Calu3 (cell line): ENCODE measurements at regions not wholly inside any gene's neighbourhood (a gene's known extent, or its start where the extent isn't known, plus 50 kb on each side); places are given as distances from the start of the nearest gene placed in this dataset.
A peak's percentile ranks its signal among the peaks of the same experiment; 100 is the strongest.
"Not testable (repeated sequence)": the region's sequence is repeated elsewhere in the genome, so short reads cannot be mapped to it uniquely, and the experiment has no call there.

Source experiments
- BruUV-seq: library from RNA; stranded (reverse); fragments of 400-500 nt; replicated peaks from 2 replicates; lab custom pipeline; 2021; lab: Mats Ljungman, UMichigan
- CTCF ChIA-PET: fragments of 300-600 bp; sonication (Branson Sonifier 250); formaldehyde crosslinking; loops from one replicate; lab custom pipeline; 2022; ENCODE audit warnings: antibody characterized with exemption; lab: Charles Lee
- DNase-seq: peaks from one replicate; pipeline ENCODE4 v3.0.0; 2022
- H3K27ac Mint-ChIP-seq: one replicate; pipeline ENCODE4 v1.8.0; 2022; ENCODE audit warnings: mixed read lengths; ENCODE audit not compliant: unreplicated experiment
- H3K27me3 Mint-ChIP-seq: one replicate; pipeline ENCODE4 v1.8.0; 2022; ENCODE audit warnings: mixed read lengths; ENCODE audit not compliant: unreplicated experiment
- H3K36me3 Mint-ChIP-seq: one replicate; pipeline ENCODE4 v1.8.0; 2022; ENCODE audit warnings: mild to moderate bottlenecking, moderate library complexity, mixed read lengths; ENCODE audit not compliant: insufficient read depth, unreplicated experiment
- H3K4me1 Mint-ChIP-seq: one replicate; pipeline ENCODE4 v1.8.0; 2022; ENCODE audit warnings: mild to moderate bottlenecking, low read depth, mixed read lengths; ENCODE audit not compliant: unreplicated experiment
- H3K4me3 Mint-ChIP-seq: one replicate; pipeline ENCODE4 v1.8.0; 2022; ENCODE audit warnings: mild to moderate bottlenecking, low read depth, moderate library complexity, mixed read lengths; ENCODE audit not compliant: unreplicated experiment
- H3K9me3 Mint-ChIP-seq: one replicate; pipeline ENCODE4 v1.8.0; 2022; ENCODE audit warnings: low read depth, mixed read lengths; ENCODE audit not compliant: unreplicated experiment
- intact Hi-C: fragments of 100-400 bp; cut with micrococcal nuclease; formaldehyde crosslinking; loops from one replicate; pipeline ENCODE4 v1.10.0; 2022; ENCODE audit not compliant: unreplicated experiment
- TF ChIP-seq, protein P1 (sequence below): fragments of 200-600 bp; IDR thresholded peaks from one replicate; pipeline ENCODE4 v1.8.0; 2022; ENCODE audit warnings: antibody characterized with exemption; ENCODE audit not compliant: unreplicated experiment

DNA sequence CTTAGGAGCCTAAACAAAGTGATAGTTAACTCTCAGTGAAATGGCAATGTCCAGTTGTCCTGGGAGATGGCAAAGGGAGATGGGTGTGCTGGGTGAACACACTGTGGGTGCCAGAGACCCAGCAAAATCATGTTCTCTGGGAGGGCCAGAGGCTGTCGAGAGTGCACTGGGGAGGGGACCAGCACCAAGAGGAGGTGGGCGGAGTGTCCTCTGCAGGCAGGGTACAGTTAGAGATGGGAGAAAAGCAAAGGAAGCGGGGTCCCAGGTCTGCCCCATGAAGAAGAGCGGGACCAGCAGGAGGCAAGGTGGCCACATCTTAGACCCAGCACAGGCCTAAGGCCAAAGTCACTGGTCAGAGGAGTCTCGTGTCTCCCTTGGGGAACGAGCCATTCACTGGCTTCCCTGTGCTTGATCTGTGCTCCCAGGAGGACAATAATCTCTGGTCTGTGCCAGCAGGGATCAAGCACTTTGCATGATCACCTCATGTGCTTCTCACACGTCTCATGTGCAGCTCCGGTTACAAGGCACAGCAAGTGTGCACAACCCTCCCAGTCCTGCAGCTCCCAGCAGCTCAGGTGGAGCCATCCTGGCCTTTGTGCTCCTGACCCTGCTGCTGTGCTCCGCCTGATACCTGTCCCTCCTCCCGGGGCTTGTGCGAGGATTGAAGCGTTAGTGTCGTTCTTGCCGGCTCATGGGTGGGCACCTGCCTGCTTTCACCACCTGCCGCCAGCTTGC is 100.9 kb downstream of the FAM53A start:
- no TSS peak for BruUV-seq
- no peak for DNase-seq
- TF ChIP-seq, protein P1, sequence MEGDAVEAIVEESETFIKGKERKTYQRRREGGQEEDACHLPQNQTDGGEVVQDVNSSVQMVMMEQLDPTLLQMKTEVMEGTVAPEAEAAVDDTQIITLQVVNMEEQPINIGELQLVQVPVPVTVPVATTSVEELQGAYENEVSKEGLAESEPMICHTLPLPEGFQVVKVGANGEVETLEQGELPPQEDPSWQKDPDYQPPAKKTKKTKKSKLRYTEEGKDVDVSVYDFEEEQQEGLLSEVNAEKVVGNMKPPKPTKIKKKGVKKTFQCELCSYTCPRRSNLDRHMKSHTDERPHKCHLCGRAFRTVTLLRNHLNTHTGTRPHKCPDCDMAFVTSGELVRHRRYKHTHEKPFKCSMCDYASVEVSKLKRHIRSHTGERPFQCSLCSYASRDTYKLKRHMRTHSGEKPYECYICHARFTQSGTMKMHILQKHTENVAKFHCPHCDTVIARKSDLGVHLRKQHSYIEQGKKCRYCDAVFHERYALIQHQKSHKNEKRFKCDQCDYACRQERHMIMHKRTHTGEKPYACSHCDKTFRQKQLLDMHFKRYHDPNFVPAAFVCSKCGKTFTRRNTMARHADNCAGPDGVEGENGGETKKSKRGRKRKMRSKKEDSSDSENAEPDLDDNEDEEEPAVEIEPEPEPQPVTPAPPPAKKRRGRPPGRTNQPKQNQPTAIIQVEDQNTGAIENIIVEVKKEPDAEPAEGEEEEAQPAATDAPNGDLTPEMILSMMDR = no peak
- CTCF ChIA-PET = no interaction called here
- peaks cover 3% of the 10 kb centered on the region for H3K36me3 Mint-ChIP-seq
- H3K27ac Mint-ChIP-seq = no peak overlapping the region
- H3K4me3 Mint-ChIP-seq = no peak overlapping the region
- peaks cover 45% of the 10 kb centered on the region for H3K27me3 Mint-ChIP-seq
- H3K9me3 Mint-ChIP-seq = no peaks in the 10 kb centered on the region
- H3K4me1 Mint-ChIP-seq = no peaks in the 10 kb centered on the region
- intact Hi-C loops = no loop called here

DNA sequence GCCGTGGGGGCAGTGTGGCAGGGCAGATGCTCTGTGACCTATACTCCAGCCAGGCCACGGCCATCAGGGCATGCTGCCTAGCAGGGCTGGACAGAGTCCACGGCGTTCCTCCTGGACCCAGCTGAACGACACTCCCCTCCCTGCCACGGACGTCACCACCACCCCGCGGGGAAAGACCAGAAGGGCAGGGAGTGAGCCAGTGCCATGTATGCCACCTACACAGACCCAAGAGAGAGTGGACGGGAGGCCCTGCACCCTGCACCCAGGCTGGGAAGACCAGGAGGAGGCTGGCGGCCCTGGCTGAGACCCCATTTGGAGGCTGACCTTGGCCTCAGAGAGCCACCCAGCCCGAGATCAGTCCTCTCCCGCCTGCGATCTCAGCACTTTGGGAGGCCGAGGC is 101.9 kb downstream of the FAM53A start:
- CTCF ChIA-PET = no interaction called here
- TF ChIP-seq, protein P1 = no peak
- Mint-ChIP-seq H3K4me1 (no peaks in the 10 kb centered on the region), H3K4me3 (no peak overlapping the region), H3K27ac (no peak overlapping the region), H3K27me3 (peaks cover 41% of the 10 kb centered on the region), H3K36me3 (peaks cover 3% of the 10 kb centered on the region), H3K9me3 (no peaks in the 10 kb centered on the region)
- intact Hi-C loops = no loop called here
- no peak for DNase-seq
- no TSS peak for BruUV-seq

DNA sequence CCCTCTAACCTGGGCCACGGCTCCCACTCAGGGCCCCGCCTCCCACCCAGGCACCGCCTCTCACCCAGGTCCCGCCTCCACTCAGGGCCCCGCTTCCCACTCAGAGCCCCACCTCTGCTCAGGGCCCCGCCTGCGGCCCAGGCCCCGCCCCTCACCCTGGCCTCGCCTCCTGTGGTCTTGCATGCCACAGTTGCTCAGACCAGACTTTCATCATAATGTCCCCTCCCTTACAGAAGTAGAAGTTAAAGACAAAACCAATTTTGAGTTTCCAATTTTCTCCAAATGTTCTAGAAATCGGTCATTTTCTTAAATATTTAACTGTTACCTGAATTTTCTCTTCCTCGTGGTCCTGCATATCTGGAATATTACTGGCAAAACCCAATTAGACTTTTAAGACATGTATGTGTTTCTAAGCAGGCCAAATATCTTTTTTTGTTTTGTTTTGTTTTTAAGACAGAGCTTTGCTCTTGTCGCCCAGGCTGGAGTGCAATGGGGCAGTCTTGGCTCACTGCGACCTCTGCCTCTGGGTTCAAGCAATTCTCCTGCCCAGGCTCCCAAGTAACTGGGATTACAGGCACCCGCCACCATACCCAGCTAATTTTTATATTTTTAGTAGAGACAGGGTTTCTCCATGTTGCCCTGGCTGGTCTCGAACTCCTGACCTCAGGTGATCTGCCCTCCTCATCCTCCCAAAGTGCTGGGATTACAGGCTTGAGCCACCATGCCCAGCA is 102.8 kb downstream of the FAM53A start:
- H3K9me3 Mint-ChIP-seq, BruUV-seq, H3K27ac Mint-ChIP-seq, H3K4me1 Mint-ChIP-seq, H3K36me3 Mint-ChIP-seq, intact Hi-C loops, H3K4me3 Mint-ChIP-seq: not testable (repeated sequence)
- H3K27me3 Mint-ChIP-seq = peaks cover 40% of the 10 kb centered on the region
- peak; percentile 78 for DNase-seq
- CTCF ChIA-PET = interaction anchor here (0.7 kb wide), 1 partner anchor 52 kb away, joined by 3 read pairs; no protein-coding TSS in a partner anchor

DNA sequence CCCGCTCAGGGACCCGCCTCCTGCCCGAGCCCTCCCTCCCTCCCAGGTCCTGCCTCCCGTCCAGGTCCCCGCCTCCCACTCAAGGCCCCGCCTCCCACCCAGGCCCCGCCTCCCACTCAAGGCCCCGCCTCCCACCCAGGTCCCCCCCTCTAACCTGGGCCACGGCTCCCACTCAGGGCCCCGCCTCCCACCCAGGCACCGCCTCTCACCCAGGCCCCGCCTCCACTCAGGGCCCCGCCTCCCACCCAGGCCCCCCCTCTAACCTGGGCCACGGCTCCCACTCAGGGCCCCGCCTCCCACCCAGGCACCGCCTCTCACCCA is 103.5 kb downstream of the FAM53A start:
- CTCF ChIA-PET, H3K4me3 Mint-ChIP-seq, BruUV-seq, DNase-seq, H3K27ac Mint-ChIP-seq, intact Hi-C loops, H3K4me1 Mint-ChIP-seq, H3K9me3 Mint-ChIP-seq, H3K36me3 Mint-ChIP-seq: not testable (repeated sequence)
- H3K27me3 Mint-ChIP-seq = peaks cover 47% of the 10 kb centered on the region

DNA sequence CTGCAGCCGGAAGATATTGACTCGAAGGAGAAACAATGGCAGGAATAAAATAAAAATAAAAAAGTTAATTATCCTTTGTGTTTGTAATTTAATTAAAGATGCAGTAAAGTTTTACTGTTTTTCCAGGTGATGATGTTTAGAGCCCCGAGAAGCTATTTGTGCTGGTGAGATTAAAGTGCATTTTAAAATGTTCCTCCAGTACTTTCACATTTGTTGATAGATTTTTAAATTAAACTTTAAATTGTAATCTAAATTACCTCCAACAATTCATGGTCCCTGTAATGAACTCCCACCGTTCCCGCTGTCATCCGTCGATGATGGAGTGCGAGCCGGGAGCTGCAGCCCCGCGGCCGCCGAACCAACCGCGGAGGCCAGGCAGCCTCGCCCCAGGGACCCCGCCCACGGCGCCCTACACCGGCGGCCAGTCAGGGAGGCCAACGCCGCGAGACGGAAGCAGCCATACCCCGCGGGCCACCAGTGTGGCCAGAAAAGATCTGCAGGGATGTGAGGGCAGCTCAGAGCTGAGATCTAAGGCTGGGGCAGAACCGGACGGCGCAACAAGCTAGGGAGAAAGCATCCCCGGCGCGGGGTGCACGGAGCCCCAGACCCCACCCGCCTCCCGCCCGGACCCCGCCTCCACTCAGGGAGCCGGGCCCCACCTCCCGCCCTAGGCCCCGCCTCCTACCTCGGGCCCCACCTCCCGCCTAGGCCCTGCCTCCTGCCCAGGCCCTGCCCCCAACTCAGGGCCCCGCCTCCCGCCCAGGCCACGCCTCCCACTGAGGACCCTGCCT is 104.0 kb downstream of the FAM53A start:
- DNase-seq = peak; percentile 65
- H3K9me3 Mint-ChIP-seq = no peaks in the 10 kb centered on the region
- H3K36me3 Mint-ChIP-seq = peaks cover 3% of the 10 kb centered on the region
- H3K27me3 Mint-ChIP-seq = peaks cover 52% of the 10 kb centered on the region
- intact Hi-C loops = no loop called here
- no peak overlapping the region for H3K27ac Mint-ChIP-seq
- H3K4me1 Mint-ChIP-seq = no peaks in the 10 kb centered on the region
- BruUV-seq = no TSS peak
- TF ChIP-seq, protein P1 = no peak
- peak overlapping the region; percentile 39 for H3K4me3 Mint-ChIP-seq
- CTCF ChIA-PET = no interaction called here
